H1 (cell line): ENCODE measurements at regions not wholly inside any gene's neighbourhood (a gene's known extent, or its start where the extent isn't known, plus 50 kb on each side); places are given as distances from the start of the nearest gene placed in this dataset.

Source experiments
- CHD2 ChIP-seq: IDR thresholded peaks from 2 replicates; pipeline ENCODE4 v1.6.1; 2012; ENCODE audit warnings: low read length, improper control_type of control experiment
- EZH2 ChIP-seq: fragments of 200-600 bp; sonication (generic); IDR thresholded peaks from 2 replicates; pipeline ENCODE4 v1.7.1; 2012; ENCODE audit warnings: low read depth, mild to moderate bottlenecking, moderate library complexity, low read length, inconsistent platforms; ENCODE audit not compliant: severe bottlenecking
- FOSL1 ChIP-seq: IDR thresholded peaks from 2 replicates; pipeline ENCODE4 v1.6.1; 2011; ENCODE audit warnings: mild to moderate bottlenecking, low read depth, low read length, moderate library complexity; ENCODE audit not compliant: insufficient read depth
- POLR2AphosphoS5 ChIP-seq: IDR thresholded peaks from 2 replicates; pipeline ENCODE4 v1.6.1; 2011; ENCODE audit warnings: low read depth, low read length
- SP1 ChIP-seq: IDR thresholded peaks from 2 replicates; pipeline ENCODE4 v1.6.1; 2011; ENCODE audit warnings: low read depth, low read length
- YY1 ChIP-seq: IDR thresholded peaks from 2 replicates; pipeline ENCODE4 v1.6.1; 2011; ENCODE audit warnings: low read depth, mild to moderate bottlenecking, low read length
- TF ChIP-seq, protein P1 (sequence below), 3 experiments: IDR thresholded peaks; 1 replicate in 2 of 3; 2 replicates in 1 of 3; pipeline versions ENCODE4 v1.5.1 to v1.6.1; 2011; ENCODE audit warnings: low read length in 3 of 3, mild to moderate bottlenecking in 3 of 3, inconsistent platforms in 2 of 3, low read depth in 1 of 3, moderate library complexity in 1 of 3; ENCODE audit not compliant: insufficient read depth in 1 of 3; ENCODE audit errors: control extremely low read depth in 1 of 3
- TF ChIP-seq, protein P2 (sequence below): IDR thresholded peaks from 2 replicates; pipeline ENCODE4 v1.6.1; 2012; ENCODE audit warnings: inconsistent platforms

DNA sequence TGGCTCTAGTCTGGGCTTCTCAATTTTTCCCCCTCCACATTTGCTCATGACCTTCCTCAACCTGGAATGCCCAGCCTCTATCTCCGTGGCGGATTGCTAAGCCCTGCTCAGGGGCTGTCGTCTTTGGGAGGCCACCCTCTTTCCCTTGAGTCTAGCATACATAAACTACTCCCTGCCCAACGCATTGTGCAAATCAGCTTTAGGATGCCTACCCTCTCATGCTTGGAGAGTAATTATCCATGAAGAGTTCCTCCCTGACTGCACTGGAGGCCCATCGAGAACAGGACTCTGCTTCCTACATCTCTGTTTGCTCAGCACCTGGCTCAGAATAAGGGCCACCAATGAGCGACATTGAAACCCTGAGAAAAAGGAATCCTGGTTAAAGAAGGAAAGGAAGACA, 53.7 kb upstream of the NPAS2 start:
- TF ChIP-seq, protein P1, sequence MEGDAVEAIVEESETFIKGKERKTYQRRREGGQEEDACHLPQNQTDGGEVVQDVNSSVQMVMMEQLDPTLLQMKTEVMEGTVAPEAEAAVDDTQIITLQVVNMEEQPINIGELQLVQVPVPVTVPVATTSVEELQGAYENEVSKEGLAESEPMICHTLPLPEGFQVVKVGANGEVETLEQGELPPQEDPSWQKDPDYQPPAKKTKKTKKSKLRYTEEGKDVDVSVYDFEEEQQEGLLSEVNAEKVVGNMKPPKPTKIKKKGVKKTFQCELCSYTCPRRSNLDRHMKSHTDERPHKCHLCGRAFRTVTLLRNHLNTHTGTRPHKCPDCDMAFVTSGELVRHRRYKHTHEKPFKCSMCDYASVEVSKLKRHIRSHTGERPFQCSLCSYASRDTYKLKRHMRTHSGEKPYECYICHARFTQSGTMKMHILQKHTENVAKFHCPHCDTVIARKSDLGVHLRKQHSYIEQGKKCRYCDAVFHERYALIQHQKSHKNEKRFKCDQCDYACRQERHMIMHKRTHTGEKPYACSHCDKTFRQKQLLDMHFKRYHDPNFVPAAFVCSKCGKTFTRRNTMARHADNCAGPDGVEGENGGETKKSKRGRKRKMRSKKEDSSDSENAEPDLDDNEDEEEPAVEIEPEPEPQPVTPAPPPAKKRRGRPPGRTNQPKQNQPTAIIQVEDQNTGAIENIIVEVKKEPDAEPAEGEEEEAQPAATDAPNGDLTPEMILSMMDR (IDR thresholded peaks at IDR 0.05; ENCODE audit: control extremely low read depth in 1 of 3, insufficient read depth in 1 of 3, low read depth in 1 of 3, low read length in 3 of 3), result no peak
- no peak for TF ChIP-seq YY1
- TF ChIP-seq SP1, result no peak
- TF ChIP-seq, protein P2, sequence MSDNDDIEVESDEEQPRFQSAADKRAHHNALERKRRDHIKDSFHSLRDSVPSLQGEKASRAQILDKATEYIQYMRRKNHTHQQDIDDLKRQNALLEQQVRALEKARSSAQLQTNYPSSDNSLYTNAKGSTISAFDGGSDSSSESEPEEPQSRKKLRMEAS, result no peak
- no peak for TF ChIP-seq FOSL1
- no peak for TF ChIP-seq EZH2
- no peak for TF ChIP-seq POLR2AphosphoS5
- TF ChIP-seq CHD2, result no peak
